HepG2 (cell line): ENCODE measurements at regions not wholly inside any gene's neighbourhood (a gene's known extent, or its start where the extent isn't known, plus 50 kb on each side); places are given as distances from the start of the nearest gene placed in this dataset.
"Not testable (repeated sequence)": the region's sequence is repeated elsewhere in the genome, so short reads cannot be mapped to it uniquely, and the experiment has no call there.

Experiments used
- ATAC-seq: fragments of 200-7000 bp; cut with Tn5 transposase; 3 replicates; pipeline ENCODE4 v1.9.1; 2020; ENCODE audit warnings: mild to moderate bottlenecking, moderate library complexity
- BruUV-seq: library from RNA; stranded (reverse); fragments of 400-500 nt; replicated peaks from 2 replicates; lab custom pipeline; 2021; lab: Mats Ljungman, UMichigan
- CTCF ChIA-PET: fragments of 300-600 bp; formaldehyde crosslinking; extraction: SDS; loops from one replicate; lab custom pipeline; 2021; ENCODE audit warnings: low total read pairs, inconsistent platforms, low intra/inter-chr PET ratio; lab: Yijun Ruan, JAX
- POLR2A ChIA-PET: fragments of 350-600 bp; sonication (Branson Sonifier 250); formaldehyde crosslinking; loops from one replicate; lab custom pipeline; 2020; ENCODE audit warnings: antibody characterized with exemption, inconsistent platforms; lab: Yijun Ruan, JAX
- DNase-seq: peaks from one replicate; pipeline ENCODE4 v3.0.0-alpha.2; 2015; ENCODE audit warnings: low spot score
- FAIRE-seq: peaks from 3 replicates; lab custom pipeline; 2011; peaks lifted over from hg19 to GRCh38; lab: Jason Lieb, UNC
- H2AFZ ChIP-seq: one replicate; pipeline ENCODE4 v1.6.1; 2011; ENCODE audit warnings: low read length, inconsistent platforms
- H3K27ac ChIP-seq: fragments of 300-600 bp; 3 replicates; pipeline ENCODE4 v1.8.0; 2011; ENCODE audit warnings: mixed run types, mild to moderate bottlenecking, mixed read lengths, low read length, inconsistent platforms; ENCODE audit not compliant: insufficient read depth; ENCODE audit errors: extremely low read length
- H3K27me3 ChIP-seq, 2 experiments: fragments of 200-600 bp in 1 of 2; 2 replicates in 1 of 2; 3 replicates in 1 of 2; pipeline versions ENCODE4 v1.6.0 to v1.8.0; 2011; ENCODE audit warnings: low read length in 2 of 2, mild to moderate bottlenecking in 2 of 2, moderate library complexity in 2 of 2, inconsistent platforms in 1 of 2; ENCODE audit not compliant: insufficient read depth in 2 of 2, control insufficient read depth in 1 of 2
- H3K36me3 ChIP-seq, 2 experiments: fragments of 200-600 bp in 1 of 2; replicated peaks in 1 of 2; 2 replicates in 1 of 2; 3 replicates in 1 of 2; pipeline versions ENCODE4 v1.5.1 to v1.8.0; 2011; ENCODE audit warnings: low read length in 2 of 2, inconsistent platforms in 1 of 2; ENCODE audit not compliant: insufficient read depth in 2 of 2, control insufficient read depth in 1 of 2
- H3K4me1 ChIP-seq: 2 replicates; pipeline ENCODE4 v1.5.1; 2012; ENCODE audit warnings: low read length, inconsistent platforms; ENCODE audit not compliant: insufficient read depth
- H3K4me2 ChIP-seq: 2 replicates; pipeline ENCODE4 v1.6.0; 2011; ENCODE audit warnings: low read depth, low read length, inconsistent platforms
- H3K4me3 ChIP-seq, 3 experiments: fragments of 200-600 bp in 1 of 3; sonication (generic), shearing (Covaris generic) in 1 of 3; replicated peaks in 1 of 3; 2 replicates each; pipeline ENCODE4 v1.5.1; 2011 to 2016; ENCODE audit warnings: low read length in 3 of 3, inconsistent platforms in 2 of 3, low read depth in 2 of 3, mild to moderate bottlenecking in 2 of 3, control low read depth in 1 of 3, mixed read lengths in 1 of 3; ENCODE audit not compliant: insufficient read depth in 1 of 3
- H3K79me2 ChIP-seq: one replicate; pipeline ENCODE4 v1.6.1; 2011; ENCODE audit warnings: low read length, inconsistent platforms; ENCODE audit not compliant: insufficient read depth
- H3K9ac ChIP-seq: 2 replicates; pipeline ENCODE4 v1.6.0; 2011; ENCODE audit warnings: mild to moderate bottlenecking, low read depth, low read length, inconsistent platforms; ENCODE audit not compliant: insufficient read depth
- H3K9me3 ChIP-seq: 2 replicates; pipeline ENCODE4 v1.5.1; 2012; ENCODE audit warnings: mild to moderate bottlenecking, low read length
- H4K20me1 ChIP-seq: 2 replicates; pipeline ENCODE4 v1.6.0; 2011; ENCODE audit warnings: inconsistent platforms, mild to moderate bottlenecking, low read length, moderate library complexity; ENCODE audit not compliant: insufficient read depth
- ATF7 ChIP-seq, 2 experiments: fragments of 450-650 bp in 1 of 2; sonication (generic) in 1 of 2; formaldehyde crosslinking in 1 of 2; IDR thresholded peaks; 2 replicates each; pipeline versions ENCODE4 v1.4.0 to v1.6.1; 2016 to 2020; ENCODE audit warnings: antibody characterized with exemption in 1 of 2, mild to moderate bottlenecking in 1 of 2, missing genetic modification reagents in 1 of 2
- CEBPB ChIP-seq: IDR thresholded peaks from 2 replicates; pipeline ENCODE4 v1.6.1; 2011; ENCODE audit warnings: low read depth, low read length, improper control_type of control experiment, borderline replicate concordance
- CREB1 ChIP-seq, 2 experiments: fragments of 450-650 bp in 1 of 2; IDR thresholded peaks; 2 replicates each; pipeline ENCODE4 v1.6.1; 2016 to 2017; ENCODE audit warnings: control low read depth in 1 of 2, mild to moderate bottlenecking in 1 of 2, missing compliant biosample characterization in 1 of 2, missing genetic modification characterization in 1 of 2
- EP300 ChIP-seq, 3 experiments: sonication (generic) in 1 of 3; formaldehyde crosslinking in 1 of 3; IDR thresholded peaks; 2 replicates each; pipeline versions ENCODE4 v1.5.1 to v1.6.1; 2011 to 2020; ENCODE audit warnings: low read depth in 2 of 3, low read length in 2 of 3, borderline replicate concordance in 1 of 3, improper control_type of control experiment in 1 of 3, mild to moderate bottlenecking in 1 of 3, missing genetic modification reagents in 1 of 3, moderate library complexity in 1 of 3
- PCBP2 ChIP-seq: fragments of 200-400 bp; formaldehyde crosslinking; optimal IDR thresholded peaks from 2 replicates; pipeline ENCODE3; 2018; ENCODE audit warnings: low read length, low read depth; ENCODE audit not compliant: poor library complexity, severe bottlenecking
- SMARCE1 ChIP-seq: fragments of 450-650 bp; IDR thresholded peaks from 2 replicates; pipeline ENCODE4 v1.6.1; 2017; ENCODE audit warnings: borderline replicate concordance
- ZSCAN12 ChIP-seq: sonication (generic); formaldehyde crosslinking; IDR thresholded peaks from 2 replicates; pipeline ENCODE4 v1.9.0; 2021; ENCODE audit warnings: mild to moderate bottlenecking, missing genetic modification reagents
- WGBS: methylation state at CpG from one replicate; pipeline ENCODE4 v1.1.6; 2017; ENCODE audit warnings: low lambda C conversion rate; 5-methylcytosine and 5-hydroxymethylcytosine counted together
- in situ Hi-C: cut with HindIII; loops from 2 replicates; pipeline ENCODE4 v1.10.0; 2017; ENCODE audit warnings: low pct_unique_long_range_greater_than_20kb; ENCODE audit not compliant: extremely low pct_ligation_motif_present
- intact Hi-C: fragments of 100-400 bp; cut with micrococcal nuclease; formaldehyde crosslinking; loops from one replicate; pipeline ENCODE4 v1.10.0; 2022; ENCODE audit not compliant: unreplicated experiment

DNA sequence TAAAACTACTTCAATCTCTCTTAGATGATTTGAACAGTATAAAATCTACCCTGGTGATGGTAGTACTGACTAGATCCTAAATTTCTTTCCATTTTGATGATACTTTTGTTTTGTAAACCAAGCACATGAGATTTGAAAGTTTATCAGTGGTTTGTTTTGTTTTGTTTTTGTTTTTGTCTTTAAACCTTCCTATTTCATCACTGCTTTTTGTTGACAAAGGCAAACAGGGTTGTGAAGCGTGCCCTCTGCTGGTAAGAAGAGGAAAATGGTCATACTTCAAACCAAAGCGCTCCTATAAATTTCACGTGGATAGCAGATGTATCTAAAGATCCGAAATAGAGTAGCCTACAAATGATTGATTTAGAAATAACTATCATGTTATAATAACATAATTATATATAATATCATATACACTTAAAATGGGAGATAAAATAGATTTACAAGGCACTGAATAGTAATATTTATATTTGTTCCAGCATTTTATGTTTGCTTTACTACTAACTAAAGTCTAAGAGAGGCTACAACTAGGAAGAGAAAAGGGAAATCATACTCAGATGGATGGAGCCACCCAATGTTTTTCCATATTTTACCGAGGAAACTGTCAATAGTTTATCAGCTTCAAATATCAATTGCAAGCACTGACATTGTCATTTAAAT, 254.0 kb upstream of the USP15 start (continued):
- no peak for TF ChIP-seq SMARCE1

DNA sequence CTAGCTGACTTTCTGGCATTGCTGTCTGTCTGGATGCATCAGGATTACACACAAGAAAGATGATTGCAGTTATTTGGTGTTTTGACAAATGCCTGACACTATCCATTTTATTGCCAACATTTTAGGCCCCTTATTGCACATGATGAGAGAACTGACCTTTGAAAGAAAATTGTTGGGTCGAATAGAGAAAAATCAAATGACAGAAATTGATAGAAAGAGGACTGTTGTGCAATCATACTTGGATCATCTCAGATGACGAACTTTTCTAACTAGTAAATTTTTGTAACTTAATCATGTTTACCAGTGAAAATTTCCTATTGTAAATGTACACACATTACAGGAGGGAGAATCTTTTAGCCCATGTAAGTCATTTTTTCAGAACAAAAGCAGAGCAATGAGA, 251.5 kb upstream of the USP15 start:
- FAIRE-seq (no peak), ATAC-seq (no peak), DNase-seq (no peak)
- 0% methylated on average over 2 of the region's 2 CpGs for WGBS
- no peaks in the 10 kb centered on the region for H3K79me2 ChIP-seq
- H3K4me2 ChIP-seq: no peak overlapping the region
- BruUV-seq: no TSS peak
- no peaks in the 10 kb centered on the region for H3K9me3 ChIP-seq
- H3K36me3 ChIP-seq: no peaks in the 10 kb centered on the region
- no peak overlapping the region for H3K4me3 ChIP-seq
- ChIA-PET POLR2A (no interaction called here), CTCF (no interaction called here)
- in situ Hi-C loops (no loop called here), intact Hi-C loops (loop anchor here (5.0 kb wide), 2 partner anchors 184 to 1321 kb away; a partner anchor contains a TSS)
- no peak overlapping the region for H3K9ac ChIP-seq
- TF ChIP-seq ZSCAN12 (no peak), CEBPB (peak; percentile 41; the same call in 1 of the 2 replicates)
- no peaks in the 10 kb centered on the region for H3K4me1 ChIP-seq
- no peak overlapping the region for H2AFZ ChIP-seq
- H3K27ac ChIP-seq: no peak overlapping the region
- H3K27me3 ChIP-seq: no peaks in the 10 kb centered on the region
- no peaks in the 10 kb centered on the region for H4K20me1 ChIP-seq

DNA sequence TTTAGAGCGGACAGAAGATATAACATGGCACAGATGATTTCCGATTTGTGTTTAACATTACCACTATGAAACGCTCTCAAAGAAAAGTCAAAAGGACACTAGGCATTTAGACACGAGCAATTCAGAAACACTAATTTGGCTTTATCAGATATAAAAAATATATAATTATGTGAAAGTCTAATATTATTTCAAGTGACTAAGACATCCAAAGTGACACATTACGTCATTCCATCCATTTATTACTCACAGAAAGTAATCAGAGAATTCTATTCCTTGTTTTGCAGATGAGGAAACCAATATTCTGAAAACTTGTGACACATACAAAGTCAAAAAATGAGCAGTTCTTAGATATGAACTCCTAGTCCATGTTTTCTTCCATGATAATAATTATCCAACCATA, 250.8 kb upstream of the USP15 start:
- 18% methylated on average over 5 of the region's 5 CpGs for WGBS
- Histone ChIP-seq H3K4me3 (no peak overlapping the region), H3K36me3 (no peaks in the 10 kb centered on the region), H3K9ac (no peak overlapping the region), H2AFZ (no peak overlapping the region), H3K79me2 (no peaks in the 10 kb centered on the region), H3K27ac (no peak overlapping the region), H3K9me3 (no peaks in the 10 kb centered on the region), H3K4me2 (no peak overlapping the region), H3K27me3 (no peaks in the 10 kb centered on the region), H3K4me1 (no peaks in the 10 kb centered on the region), H4K20me1 (no peaks in the 10 kb centered on the region)
- TF ChIP-seq ATF7 (IDR thresholded peaks at IDR 0.05) (peak; percentile 93), ATF7 (CRISPR knock-in tag; IDR thresholded peaks at IDR 0.05) (no peak), PCBP2 (no peak), EP300 (IDR thresholded peaks at IDR 0.05; ENCODE audit: low read depth in 2 of 2, low read length in 2 of 2) (no peak), EP300 (CRISPR knock-in tag; IDR thresholded peaks at IDR 0.05; ENCODE audit: borderline replicate concordance) (no peak), CREB1 (IDR thresholded peaks at IDR 0.05) (0 out of 2 replicates have a peak, but pooled peaks have one; percentile 47), CREB1 (CRISPR knock-in tag; IDR thresholded peaks at IDR 0.05) (no peak)
- ChIA-PET POLR2A (no interaction called here), CTCF (no interaction called here)
- DNase-seq (no peak), ATAC-seq (no peak), FAIRE-seq (no peak)
- BruUV-seq: no TSS peak
- in situ Hi-C loops (no loop called here), intact Hi-C loops (loop anchor here (5.0 kb wide), 2 partner anchors 183 to 1322 kb away; a partner anchor contains a TSS)

DNA sequence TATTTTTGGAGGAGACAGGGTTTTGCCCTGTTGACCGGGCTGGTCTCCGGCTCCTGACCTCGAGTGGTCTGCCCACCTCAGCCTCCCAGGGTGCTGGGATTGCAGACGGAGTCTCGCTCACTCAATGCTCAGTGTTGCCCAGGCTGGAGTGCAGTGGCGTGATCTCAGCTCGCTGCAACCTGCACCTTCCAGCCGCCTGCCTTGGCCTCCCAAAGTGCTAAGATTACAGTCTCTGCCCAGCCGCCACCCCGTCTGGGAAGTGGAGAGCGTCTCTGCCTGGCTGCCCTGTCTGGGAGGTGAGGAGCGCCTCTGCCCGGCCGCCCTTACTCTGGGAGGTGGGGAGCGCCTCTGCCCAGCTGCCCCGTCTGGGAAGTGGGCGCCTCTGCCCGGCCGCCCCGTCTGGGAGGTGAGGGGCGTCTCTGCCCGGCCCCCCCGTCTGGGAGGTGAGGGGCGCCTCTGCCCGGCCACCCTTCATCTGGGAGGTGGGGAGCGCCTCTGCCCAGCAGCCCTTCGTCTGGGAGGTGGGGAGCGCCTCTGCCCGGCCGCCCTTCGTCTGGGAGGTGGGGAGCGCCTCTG, 249.8 kb upstream of the USP15 start:
- ATAC-seq, H3K27ac ChIP-seq, POLR2A ChIA-PET, H3K9me3 ChIP-seq, H3K4me1 ChIP-seq, BruUV-seq, H3K36me3 ChIP-seq, H3K79me2 ChIP-seq, in situ Hi-C loops, H3K4me2 ChIP-seq, H3K27me3 ChIP-seq, DNase-seq, FAIRE-seq, intact Hi-C loops, H3K4me3 ChIP-seq, H2AFZ ChIP-seq, CTCF ChIA-PET, H4K20me1 ChIP-seq, H3K9ac ChIP-seq: not testable (repeated sequence)
- 20% methylated on average over 1 of the region's 32 CpGs for WGBS
